ENCODE measurements at regions not wholly inside any gene's neighbourhood (a gene's known extent, or its start where the extent isn't known, plus 50 kb on each side); places are given as distances from the start of the nearest gene placed in this dataset.

DNA sequence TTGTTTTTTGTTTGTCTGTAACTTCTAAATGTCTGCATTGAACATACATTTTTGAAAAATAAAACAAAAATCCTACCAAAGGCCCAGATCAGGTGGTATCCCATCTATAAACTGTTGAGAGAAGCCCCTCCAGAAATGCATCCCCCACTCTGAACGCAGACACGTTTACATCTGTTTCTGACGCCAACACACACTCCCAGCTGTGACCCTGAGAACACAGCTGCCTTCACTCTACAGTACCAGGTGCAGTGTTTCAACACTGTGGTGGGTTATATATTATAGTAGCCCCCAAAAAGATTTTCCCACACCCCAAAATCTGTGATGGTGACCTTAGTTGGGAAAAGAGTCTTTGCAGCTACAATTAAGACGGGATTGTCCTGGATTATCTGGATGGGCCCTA lies 199.1 kb upstream of the JARID2 start (continued):
- TF ChIP-seq SNRNP70 (IDR thresholded peaks at IDR 0.05; ENCODE audit: low read depth, low read length) (no peak), ZBTB7A (CRISPR knock-in tag; IDR thresholded peaks at IDR 0.05) (no peak), EP300 (IDR thresholded peaks at IDR 0.05; ENCODE audit: low read depth in 2 of 2, low read length in 2 of 2) (no peak), EP300 (CRISPR knock-in tag; IDR thresholded peaks at IDR 0.05; ENCODE audit: borderline replicate concordance) (no peak), ZNF12 (CRISPR knock-in tag; IDR thresholded peaks at IDR 0.05) (no peak), ZNF569 (CRISPR knock-in tag; IDR thresholded peaks at IDR 0.05; ENCODE audit: borderline replicate concordance) (no peak), HES4 (CRISPR knock-in tag; IDR thresholded peaks at IDR 0.05; ENCODE audit: borderline replicate concordance) (no peak)
- TF ChIP-seq, protein P1, sequence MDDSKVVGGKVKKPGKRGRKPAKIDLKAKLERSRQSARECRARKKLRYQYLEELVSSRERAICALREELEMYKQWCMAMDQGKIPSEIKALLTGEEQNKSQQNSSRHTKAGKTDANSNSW (CRISPR knock-in tag; IDR thresholded peaks at IDR 0.05; ENCODE audit: borderline replicate concordance) = no peak

GRCh38 chr6:15048367-15048766 lies 197.5 kb upstream of the JARID2 start:
- no peak for FAIRE-seq

More at GRCh38 chr6:15048367-15048766, 197.5 kb upstream of the JARID2 start:
- no peak overlapping the region for H3K4me3 ChIP-seq (replicated peaks in 1 of 3; ENCODE audit: insufficient read depth in 1 of 3, low read depth in 2 of 3, low read length in 3 of 3)
- TF ChIP-seq SMC3 (IDR thresholded peaks at IDR 0.05; ENCODE audit: low read length) = no peak
- no peak for TF ChIP-seq TEAD2 (CRISPR knock-in tag; IDR thresholded peaks at IDR 0.05)
- no peak for TF ChIP-seq GFI1 (CRISPR knock-in tag; IDR thresholded peaks at IDR 0.05; ENCODE audit: borderline replicate concordance)
- TF ChIP-seq ZNF530 (CRISPR knock-in tag; IDR thresholded peaks at IDR 0.05; ENCODE audit: low read depth) = no peak
- no peak for TF ChIP-seq ZNF580 (CRISPR knock-in tag; IDR thresholded peaks at IDR 0.05; ENCODE audit: borderline replicate concordance, low read depth)
- no peak for TF ChIP-seq HOXA5 (CRISPR knock-in tag; IDR thresholded peaks at IDR 0.05)
- TF ChIP-seq ZNF33A (CRISPR knock-in tag; IDR thresholded peaks at IDR 0.05; ENCODE audit: borderline replicate concordance) = no peak
- no peak for TF ChIP-seq ZNF749 (CRISPR knock-in tag; IDR thresholded peaks at IDR 0.05; ENCODE audit: borderline replicate concordance)
- no peak for TF ChIP-seq ZNF564 (CRISPR knock-in tag; IDR thresholded peaks at IDR 0.05)
- ChIA-PET POLR2A (no interaction called here), CTCF (ENCODE audit: low intra/inter-chr PET ratio, low total read pairs) (no interaction called here)
- H3K36me3 ChIP-seq (replicated peaks in 1 of 2; ENCODE audit: control insufficient read depth in 1 of 2, insufficient read depth in 2 of 2, low read length in 2 of 2) = no peaks in the 10 kb centered on the region
- no peaks in the 10 kb centered on the region for H3K27me3 ChIP-seq (ENCODE audit: control insufficient read depth in 1 of 2, insufficient read depth in 2 of 2, low read length in 2 of 2)
- no peaks in the 10 kb centered on the region for H3K79me2 ChIP-seq (ENCODE audit: insufficient read depth, low read length)
- no peak overlapping the region for H3K27ac ChIP-seq (ENCODE audit: extremely low read length, insufficient read depth, low read length)
- DNase-seq (ENCODE audit: low spot score) (no peak), ATAC-seq (no peak)
- no peaks in the 10 kb centered on the region for H3K9me3 ChIP-seq (ENCODE audit: low read length)
- no peak overlapping the region for H3K9ac ChIP-seq (ENCODE audit: insufficient read depth, low read depth, low read length)
- peaks cover 20% of the 10 kb centered on the region for H3K4me1 ChIP-seq (ENCODE audit: insufficient read depth, low read length)
- H3K4me2 ChIP-seq (ENCODE audit: low read depth, low read length) = no peak overlapping the region
- intact Hi-C loops (cut with micrococcal nuclease; ENCODE audit: unreplicated experiment) (no loop called here), in situ Hi-C loops (cut with HindIII; ENCODE audit: extremely low pct_ligation_motif_present, low pct_unique_long_range_greater_than_20kb) (no loop called here)
- H4K20me1 ChIP-seq (ENCODE audit: insufficient read depth, low read length) = no peaks in the 10 kb centered on the region
- H2AFZ ChIP-seq (ENCODE audit: low read length) = no peak overlapping the region
- WGBS (ENCODE audit: low lambda C conversion rate) = 54% methylated on average over 6 of the region's 6 CpGs
- BruUV-seq (replicated peaks) = no TSS peak

Measured in HepG2 (cell line).